Thyroid gland (tissue), 4 donors: ENCODE measurements at regions not wholly inside any gene's neighbourhood (a gene's known extent, or its start where the extent isn't known, plus 50 kb on each side); places are given as distances from the start of the nearest gene placed in this dataset.
A peak's percentile ranks its signal among the peaks of the same experiment; 100 is the strongest.

Experiments
- DNase-seq, 2 donors: peaks; one replicate each; pipeline ENCODE4 v3.0.0-alpha.2; 2019
- H3K27ac ChIP-seq, 3 donors: fragments of 200-600 bp; sonication (generic); 1 replicate in 2 of 3; 2 replicates in 1 of 3; pipeline ENCODE4 v1.5.1; 2016 to 2019; ENCODE audit warnings: mild to moderate bottlenecking in 1 of 3, moderate library complexity in 1 of 3
- H3K27me3 ChIP-seq: fragments of 200-600 bp; sonication (generic); one replicate; pipeline ENCODE4 v1.5.1; 2019
- H3K36me3 ChIP-seq, 2 donors: fragments of 200-600 bp; sonication (generic); one replicate each; pipeline ENCODE4 v1.5.1; 2016 to 2019
- H3K4me1 ChIP-seq, 2 donors: fragments of 200-600 bp; sonication (generic); one replicate each; pipeline ENCODE4 v1.5.1; 2017 to 2019
- H3K4me3 ChIP-seq, 3 donors: fragments of 200-600 bp; sonication (generic); replicated peaks in 1 of 3; 1 replicate in 2 of 3; 2 replicates in 1 of 3; pipeline ENCODE4 v1.5.1; 2016; ENCODE audit warnings: mild to moderate bottlenecking in 1 of 3
- H3K9me3 ChIP-seq: fragments of 200-600 bp; sonication (generic); one replicate; pipeline ENCODE4 v1.5.1; 2017
- POLR2A ChIP-seq, 2 donors: fragments of 450-650 bp; IDR thresholded peaks; one replicate each; pipeline ENCODE4 v1.6.1; 2017; ENCODE audit warnings: antibody characterized with exemption in 2 of 2, mild to moderate bottlenecking in 2 of 2, moderate library complexity in 1 of 2
- WGBS, 2 donors: methylation state at CpG; one replicate each; pipeline ENCODE4 v1.1.5; 2017; 5-methylcytosine and 5-hydroxymethylcytosine counted together
- intact Hi-C: fragments of 100-400 bp; cut with DNase I; formaldehyde crosslinking; loops from one replicate; pipeline ENCODE4 v1.15.1; 2023
- TF ChIP-seq, protein P1 (sequence below), 6 experiments: fragments of 200-600 bp in 3 of 6; fragments of 450-650 bp in 3 of 6; sonication (generic) in 3 of 6; IDR thresholded peaks; one replicate each; pipeline ENCODE4 v1.5.1; 2016 to 2019; ENCODE audit warnings: antibody characterized with exemption in 6 of 6, mild to moderate bottlenecking in 2 of 6, inconsistent platforms in 1 of 6, moderate library complexity in 1 of 6

DNA sequence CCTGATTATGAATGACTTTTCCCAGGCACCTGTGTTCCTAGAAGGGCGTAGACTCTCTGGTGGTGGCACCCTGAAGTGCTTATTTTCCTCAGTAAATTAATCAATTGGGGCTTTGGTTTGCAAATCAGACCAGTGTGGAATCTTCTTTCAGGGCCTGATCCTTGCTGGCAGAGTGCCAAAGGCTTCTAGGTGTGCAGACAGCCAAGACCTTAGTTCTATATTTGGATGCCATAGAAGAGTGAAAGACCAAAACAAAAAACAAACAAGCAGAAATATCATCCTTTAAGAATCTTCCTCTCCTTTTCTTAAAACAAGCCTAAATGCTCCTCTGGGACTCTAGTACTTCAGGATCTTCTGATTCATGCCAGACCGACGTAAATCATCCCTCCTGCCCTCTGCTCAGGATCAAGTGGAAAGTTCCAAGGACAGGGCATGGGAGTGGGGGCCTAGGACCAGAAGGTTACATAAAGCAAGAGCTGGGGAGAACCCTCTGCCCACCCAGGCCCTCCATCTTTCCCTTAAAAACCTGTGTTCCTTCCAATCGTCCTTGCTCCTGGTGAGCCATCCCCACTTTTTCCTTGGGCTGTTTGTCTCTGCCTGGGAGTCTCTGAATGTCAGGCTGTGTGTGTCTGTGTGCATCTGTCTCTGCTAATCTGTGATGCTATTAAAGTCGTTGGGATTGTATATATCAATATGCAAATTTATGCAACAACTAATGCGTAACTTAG is 70.5 kb upstream of the MYLIP start:
- 78% methylated on average over 6 of the region's 6 CpGs for WGBS, 2 donors
- Histone ChIP-seq H3K4me3 (no peak overlapping the region), H3K27me3 (no peaks in the 10 kb centered on the region), H3K9me3 (no peaks in the 10 kb centered on the region), H3K4me1 (no peaks in the 10 kb centered on the region), H3K27ac (no peak overlapping the region), H3K36me3 (no peaks in the 10 kb centered on the region)
- intact Hi-C loops, result no loop called here
- peak; percentile 20 to 32 for DNase-seq
- TF ChIP-seq, protein P1, sequence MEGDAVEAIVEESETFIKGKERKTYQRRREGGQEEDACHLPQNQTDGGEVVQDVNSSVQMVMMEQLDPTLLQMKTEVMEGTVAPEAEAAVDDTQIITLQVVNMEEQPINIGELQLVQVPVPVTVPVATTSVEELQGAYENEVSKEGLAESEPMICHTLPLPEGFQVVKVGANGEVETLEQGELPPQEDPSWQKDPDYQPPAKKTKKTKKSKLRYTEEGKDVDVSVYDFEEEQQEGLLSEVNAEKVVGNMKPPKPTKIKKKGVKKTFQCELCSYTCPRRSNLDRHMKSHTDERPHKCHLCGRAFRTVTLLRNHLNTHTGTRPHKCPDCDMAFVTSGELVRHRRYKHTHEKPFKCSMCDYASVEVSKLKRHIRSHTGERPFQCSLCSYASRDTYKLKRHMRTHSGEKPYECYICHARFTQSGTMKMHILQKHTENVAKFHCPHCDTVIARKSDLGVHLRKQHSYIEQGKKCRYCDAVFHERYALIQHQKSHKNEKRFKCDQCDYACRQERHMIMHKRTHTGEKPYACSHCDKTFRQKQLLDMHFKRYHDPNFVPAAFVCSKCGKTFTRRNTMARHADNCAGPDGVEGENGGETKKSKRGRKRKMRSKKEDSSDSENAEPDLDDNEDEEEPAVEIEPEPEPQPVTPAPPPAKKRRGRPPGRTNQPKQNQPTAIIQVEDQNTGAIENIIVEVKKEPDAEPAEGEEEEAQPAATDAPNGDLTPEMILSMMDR (IDR thresholded peaks at IDR 0.05), result no peak
- no peak for TF ChIP-seq POLR2A (IDR thresholded peaks at IDR 0.05)

DNA sequence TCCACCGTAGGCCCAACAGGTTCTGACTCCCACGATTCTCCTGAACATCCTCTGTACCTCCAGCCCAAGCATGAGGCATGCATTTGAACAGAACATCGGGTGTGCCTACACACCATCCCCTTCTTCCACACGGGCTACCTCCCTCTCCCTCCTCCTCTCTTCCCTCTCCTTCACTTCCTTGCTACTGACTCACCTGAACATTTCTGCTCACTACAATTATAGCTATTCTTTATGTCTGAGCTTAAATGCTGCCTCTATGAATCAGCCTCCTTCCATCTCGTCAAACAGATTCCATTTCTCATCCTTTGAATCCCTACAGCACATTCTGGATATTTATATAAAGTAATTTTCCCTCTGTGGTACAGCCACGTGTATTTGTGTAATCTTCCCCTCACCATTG is 71.4 kb upstream of the MYLIP start:
- 88 to 89% methylated on average over 6 of the region's 6 CpGs for WGBS, 2 donors
- H3K4me3 ChIP-seq, result no peak overlapping the region
- DNase-seq, result no peak
- H3K27ac ChIP-seq, result no peak overlapping the region
- no peaks in the 10 kb centered on the region for H3K36me3 ChIP-seq
- no peaks in the 10 kb centered on the region for H3K9me3 ChIP-seq
- no peaks in the 10 kb centered on the region for H3K4me1 ChIP-seq
- TF ChIP-seq, protein P1 (IDR thresholded peaks at IDR 0.05), result no peak
- TF ChIP-seq POLR2A (IDR thresholded peaks at IDR 0.05), result no peak
- H3K27me3 ChIP-seq, result no peaks in the 10 kb centered on the region
- intact Hi-C loops, result no loop called here

DNA sequence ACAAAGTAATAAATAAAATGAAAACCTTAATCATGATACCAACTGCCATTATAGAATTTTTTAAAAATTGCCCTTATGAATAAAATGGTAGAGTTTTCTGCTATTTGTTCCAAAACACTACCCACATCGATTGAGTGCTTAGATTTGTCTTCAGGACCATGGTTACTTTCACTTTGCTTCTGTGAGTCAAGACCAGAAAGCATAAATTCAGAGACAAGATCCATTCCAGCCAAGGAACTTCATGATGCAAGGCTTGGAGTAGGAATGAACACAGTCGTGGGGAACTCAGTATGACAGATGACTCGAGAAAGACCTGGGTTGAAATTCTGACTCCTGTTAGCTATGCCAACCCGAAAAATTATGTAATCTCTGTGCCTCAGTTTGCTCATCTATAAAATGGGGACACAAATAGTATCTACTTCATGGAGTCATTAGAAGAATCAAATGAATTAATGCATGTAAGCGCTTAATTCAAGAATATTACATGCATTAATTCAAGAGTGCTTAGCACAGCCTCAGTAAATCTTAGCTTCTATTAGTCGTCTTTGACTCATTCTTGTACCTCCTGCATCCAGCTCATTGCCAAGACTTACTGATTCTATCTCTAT is 72.5 kb upstream of the MYLIP start:
- no peaks in the 10 kb centered on the region for H3K9me3 ChIP-seq
- no peak for TF ChIP-seq POLR2A (IDR thresholded peaks at IDR 0.05)
- TF ChIP-seq, protein P1 (IDR thresholded peaks at IDR 0.05), result no peak
- H3K36me3 ChIP-seq, result no peaks in the 10 kb centered on the region
- intact Hi-C loops, result no loop called here
- H3K27ac ChIP-seq, result no peak overlapping the region
- no peak overlapping the region for H3K4me3 ChIP-seq
- no peak for DNase-seq
- H3K27me3 ChIP-seq, result no peaks in the 10 kb centered on the region
- no peaks in the 10 kb centered on the region for H3K4me1 ChIP-seq
- WGBS, 2 donors, result 91 to 94% methylated on average over 6 of the region's 6 CpGs

DNA sequence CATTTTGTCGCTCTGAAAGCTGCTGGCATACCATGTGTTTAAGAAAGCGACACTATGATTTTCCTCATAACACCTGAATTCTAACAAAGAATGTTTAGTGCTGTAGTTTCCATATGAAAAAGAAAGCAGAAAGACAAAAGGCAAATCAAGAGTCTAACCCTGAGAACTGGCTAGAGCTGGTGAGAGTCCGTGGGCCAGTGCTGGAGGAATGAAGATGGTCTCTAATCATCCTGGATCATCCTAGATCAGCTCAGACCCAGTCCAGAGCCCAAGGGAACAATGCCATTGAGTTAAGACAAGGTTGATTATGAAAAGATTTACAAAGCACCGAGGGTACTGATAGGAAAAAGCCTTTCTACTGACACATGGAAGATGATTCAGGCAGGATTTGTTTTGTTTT is 73.0 kb upstream of the MYLIP start:
- Histone ChIP-seq H3K36me3 (no peaks in the 10 kb centered on the region), H3K9me3 (no peaks in the 10 kb centered on the region), H3K27ac (no peak overlapping the region), H3K4me3 (no peak overlapping the region), H3K27me3 (no peaks in the 10 kb centered on the region), H3K4me1 (no peaks in the 10 kb centered on the region)
- DNase-seq, result no peak
- TF ChIP-seq, protein P1 (IDR thresholded peaks at IDR 0.05), result no peak
- TF ChIP-seq POLR2A (IDR thresholded peaks at IDR 0.05), result no peak
- intact Hi-C loops, result no loop called here
- 92 to 95% methylated on average over 4 of the region's 4 CpGs for WGBS, 2 donors

DNA sequence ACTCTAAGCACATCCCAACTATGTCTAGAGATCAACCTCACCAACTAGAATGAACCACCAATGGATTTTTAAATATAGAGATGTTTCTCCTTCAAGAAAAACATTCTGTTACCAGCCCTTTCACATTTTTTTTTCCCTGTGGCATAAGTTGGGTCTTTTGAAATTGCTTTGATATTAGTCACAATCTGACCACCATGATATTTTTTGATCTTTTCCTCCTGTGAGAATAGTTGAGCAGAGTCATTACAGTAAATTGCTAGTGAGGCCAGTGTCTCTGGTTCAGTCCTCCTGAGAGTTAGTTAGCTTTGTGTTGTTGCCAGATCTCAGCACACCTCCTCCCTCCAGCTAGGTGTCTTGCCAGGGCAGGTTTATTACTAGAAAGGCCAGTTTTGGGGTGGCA is 79.7 kb upstream of the MYLIP start:
- Histone ChIP-seq H3K9me3 (no peaks in the 10 kb centered on the region), H3K27ac (no peak overlapping the region), H3K27me3 (no peaks in the 10 kb centered on the region), H3K4me1 (no peaks in the 10 kb centered on the region), H3K4me3 (no peak overlapping the region), H3K36me3 (no peaks in the 10 kb centered on the region)
- DNase-seq, result no peak
- intact Hi-C loops, result no loop called here
- TF ChIP-seq POLR2A (IDR thresholded peaks at IDR 0.05), result no peak
- TF ChIP-seq, protein P1 (IDR thresholded peaks at IDR 0.05), result no peak
